CD4-positive, alpha-beta T cell treated with Interferon alpha-2 for 1 hour (primary cell): ENCODE measurements at regions not wholly inside any gene's neighbourhood (a gene's known extent, or its start where the extent isn't known, plus 50 kb on each side); places are given as distances from the start of the nearest gene placed in this dataset.
"Not testable (repeated sequence)": the region's sequence is repeated elsewhere in the genome, so short reads cannot be mapped to it uniquely, and the experiment has no call there.

ENCODE experiments used
- DNase-seq, 2 donors: peaks; one replicate each; pipeline ENCODE4 v3.0.0-alpha.2; 2020 to 2022

- DNase-seq: no peak
Observed at GRCh38 chr2:84373391-84373790, 85.7 kb downstream of the SUCLG1 start.

- DNase-seq: no peak
Observed at GRCh38 chr2:84362541-84362940, 96.5 kb downstream of the SUCLG1 start.

- no peak for DNase-seq
Observed at GRCh38 chr2:84338069-84338468, 121.0 kb downstream of the SUCLG1 start.

GRCh38 chr2:84327645-84328249, 131.3 kb downstream of the SUCLG1 start:
- DNase-seq: no peak

GRCh38 chr2:84326831-84327432, 132.1 kb downstream of the SUCLG1 start:
- no peak for DNase-seq

GRCh38 chr2:84323890-84324289, 135.2 kb downstream of the SUCLG1 start:
- DNase-seq: no peak

GRCh38 chr2:84320940-84321339, 138.1 kb downstream of the SUCLG1 start:
- DNase-seq: no peak

GRCh38 chr2:84319581-84319980, 139.5 kb downstream of the SUCLG1 start:
- no peak for DNase-seq

GRCh38 chr2:84317135-84317534, 141.9 kb downstream of the SUCLG1 start:
- no peak for DNase-seq

GRCh38 chr2:84314901-84315330, 144.2 kb downstream of the SUCLG1 start:
- DNase-seq: peak; percentile 61 to 73

- DNase-seq: no peak
Observed at GRCh38 chr2:84314250-84314649, 144.8 kb downstream of the SUCLG1 start.

- no peak for DNase-seq
Observed at GRCh38 chr2:84309281-84309680, 149.8 kb downstream of the SUCLG1 start.

- no peak for DNase-seq
Observed at GRCh38 chr2:84306361-84306760, 152.7 kb downstream of the SUCLG1 start.

GRCh38 chr2:84302513-84303412, 156.3 kb downstream of the SUCLG1 start:
- peak in 1 of 2 donors; percentile 48 for DNase-seq

- no peak for DNase-seq
Observed at GRCh38 chr2:84301717-84302116, 157.4 kb downstream of the SUCLG1 start.

- DNase-seq: no peak
Observed at GRCh38 chr2:84300696-84301029, 158.4 kb downstream of the SUCLG1 start.

- not testable (repeated sequence) for DNase-seq
Observed at GRCh38 chr2:84300001-84300695, 158.9 kb downstream of the SUCLG1 start.

- DNase-seq: no peak
Observed at GRCh38 chr2:84299211-84299775, 159.8 kb downstream of the SUCLG1 start.

- DNase-seq: no peak
Observed at GRCh38 chr2:84297155-84297554, 161.9 kb downstream of the SUCLG1 start.

- DNase-seq: no peak
Observed at GRCh38 chr2:84293791-84294380, 165.2 kb downstream of the SUCLG1 start.

GRCh38 chr2:84292545-84292944, 166.5 kb downstream of the SUCLG1 start:
- DNase-seq: no peak

- DNase-seq: peak in 1 of 2 donors; percentile 10
Observed at GRCh38 chr2:84290537-84290936, 168.5 kb downstream of the SUCLG1 start.

- DNase-seq: no peak
Observed at GRCh38 chr2:84288293-84288692, 170.8 kb downstream of the SUCLG1 start.
